Karpas-422 (cell line): ENCODE measurements at regions not wholly inside any gene's neighbourhood (a gene's known extent, or its start where the extent isn't known, plus 50 kb on each side); places are given as distances from the start of the nearest gene placed in this dataset.

ENCODE experiments used
- DNase-seq: peaks from one replicate; pipeline ENCODE4 v3.0.0-alpha.2; 2015
- H2AFZ ChIP-seq: fragments of 200-600 bp; sonication (generic); 2 replicates; pipeline ENCODE4 v1.6.1; 2014; ENCODE audit warnings: antibody characterized with exemption, low read length, mixed read lengths
- H3K27ac ChIP-seq: fragments of 200-600 bp; sonication (generic); 2 replicates; pipeline ENCODE4 v1.5.1; 2014; ENCODE audit warnings: mild to moderate bottlenecking, low read length, moderate library complexity
- H3K27me3 ChIP-seq: fragments of 200-600 bp; sonication (generic); 2 replicates; pipeline ENCODE4 v1.6.1; 2014; ENCODE audit warnings: low read length, mixed read lengths
- H3K36me3 ChIP-seq: fragments of 200-600 bp; sonication (generic); 2 replicates; pipeline ENCODE4 v1.6.1; 2014; ENCODE audit warnings: low read length, mixed read lengths; ENCODE audit not compliant: insufficient read depth
- H3K4me1 ChIP-seq: fragments of 200-600 bp; sonication (generic); 2 replicates; pipeline ENCODE4 v1.6.1; 2014; ENCODE audit warnings: mild to moderate bottlenecking, low read length, mixed read lengths
- H3K4me2 ChIP-seq: fragments of 200-600 bp; sonication (generic); 2 replicates; pipeline ENCODE4 v1.6.1; 2014; ENCODE audit warnings: low read length, low read depth, mild to moderate bottlenecking; ENCODE audit not compliant: poor library complexity, severe bottlenecking
- H3K4me3 ChIP-seq: fragments of 200-600 bp; sonication (generic); 2 replicates; pipeline ENCODE4 v1.5.1; 2014; ENCODE audit warnings: mild to moderate bottlenecking, antibody characterized with exemption, low read length, mixed read lengths
- H3K79me2 ChIP-seq: fragments of 200-600 bp; sonication (generic); 2 replicates; pipeline ENCODE4 v1.6.1; 2014; ENCODE audit warnings: mild to moderate bottlenecking, low read length, mixed read lengths
- H3K9ac ChIP-seq: fragments of 200-600 bp; sonication (generic); 2 replicates; pipeline ENCODE4 v1.6.0; 2014; ENCODE audit warnings: low read length
- H3K9me2 ChIP-seq: fragments of 200-600 bp; sonication (generic), shearing (Covaris generic); replicated peaks from 2 replicates; pipeline ENCODE4 v1.6.0; 2014; ENCODE audit warnings: mild to moderate bottlenecking, low read length, moderate library complexity; ENCODE audit not compliant: insufficient read depth
- H3K9me3 ChIP-seq: fragments of 300-700, 200-600 bp; sonication (generic); 2 replicates; pipeline ENCODE4 v1.6.1; 2014; ENCODE audit warnings: low read length, mixed read lengths
- H4K20me1 ChIP-seq: fragments of 200-600 bp; sonication (generic); 2 replicates; pipeline ENCODE4 v1.6.1; 2014; ENCODE audit warnings: mild to moderate bottlenecking, antibody characterized with exemption, low read length, low read depth; ENCODE audit not compliant: insufficient read depth

- peaks cover 14% of the 10 kb centered on the region for H3K4me1 ChIP-seq
- H3K4me2 ChIP-seq: no peak overlapping the region
- H3K79me2 ChIP-seq: no peaks in the 10 kb centered on the region
- no peak overlapping the region for H2AFZ ChIP-seq
- no peak overlapping the region for H3K9ac ChIP-seq
- no peaks in the 10 kb centered on the region for H3K36me3 ChIP-seq
- H3K9me3 ChIP-seq: no peaks in the 10 kb centered on the region
- H3K4me3 ChIP-seq: no peak overlapping the region
- H3K27me3 ChIP-seq: no peaks in the 10 kb centered on the region; the same call in 1 of the 2 replicates
- no peak for DNase-seq
- no peaks in the 10 kb centered on the region for H3K9me2 ChIP-seq
- H4K20me1 ChIP-seq: no peaks in the 10 kb centered on the region
- H3K27ac ChIP-seq: no peak overlapping the region
Observed at GRCh38 chr1:200471739-200472138, 61.9 kb upstream of the ZNF281 start.

- Histone ChIP-seq H3K4me2 (peak overlapping the region; percentile 35), H2AFZ (no peak overlapping the region), H3K9ac (no peak overlapping the region), H3K27me3 (no peaks in the 10 kb centered on the region; the same call in 1 of the 2 replicates), H3K4me1 (peaks cover 25% of the 10 kb centered on the region), H4K20me1 (no peaks in the 10 kb centered on the region), H3K27ac (no peak overlapping the region), H3K4me3 (no peak overlapping the region), H3K9me3 (no peaks in the 10 kb centered on the region), H3K36me3 (no peaks in the 10 kb centered on the region), H3K9me2 (no peaks in the 10 kb centered on the region), H3K79me2 (no peaks in the 10 kb centered on the region)
- peak; percentile 65 for DNase-seq
Observed at GRCh38 chr1:200468264-200469001, 58.6 kb upstream of the ZNF281 start.

DNA sequence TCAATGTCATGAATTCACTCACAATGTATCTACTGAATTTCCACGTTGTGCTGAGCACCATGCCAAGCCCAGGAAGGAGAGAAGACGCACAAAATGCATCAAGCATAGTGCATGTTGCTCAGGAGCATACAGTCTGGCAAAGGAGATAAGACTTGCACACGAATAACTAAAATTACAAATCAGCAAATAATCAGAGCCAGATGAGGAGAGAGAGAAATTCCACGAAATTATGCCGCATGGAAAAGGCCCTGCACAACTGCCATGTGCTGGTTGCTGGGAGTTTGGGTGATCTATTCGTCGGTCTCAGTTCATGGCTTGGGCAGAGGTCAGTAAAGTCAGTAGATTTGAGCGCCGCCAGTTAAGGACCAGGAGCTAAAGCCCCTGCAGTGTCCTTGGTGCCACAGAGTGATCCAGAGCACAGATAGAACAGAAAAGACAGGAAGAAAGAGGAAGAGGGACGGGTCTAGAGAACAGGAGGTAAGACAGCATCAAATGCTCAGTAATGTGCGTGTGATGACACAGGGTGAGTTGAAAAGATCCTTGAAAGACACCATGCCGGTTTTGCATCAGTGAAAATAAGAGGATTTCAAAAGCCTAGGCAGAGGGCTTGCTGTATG is 55.1 kb upstream of the ZNF281 start:
- no peaks in the 10 kb centered on the region for H3K36me3 ChIP-seq
- no peak overlapping the region for H3K4me3 ChIP-seq

More for the DNA sequence above, 55.1 kb upstream of the ZNF281 start:
- Histone ChIP-seq H3K4me1 (peaks cover 25% of the 10 kb centered on the region), H3K9me3 (no peaks in the 10 kb centered on the region), H2AFZ (no peak overlapping the region), H3K9me2 (no peaks in the 10 kb centered on the region), H3K79me2 (no peaks in the 10 kb centered on the region), H3K27me3 (no peaks in the 10 kb centered on the region; the same call in 1 of the 2 replicates), H4K20me1 (no peaks in the 10 kb centered on the region), H3K27ac (no peak overlapping the region), H3K4me2 (no peak overlapping the region), H3K9ac (no peak overlapping the region)
- DNase-seq: no peak
